H1 (cell line): ENCODE measurements at regions not wholly inside any gene's neighbourhood (a gene's known extent, or its start where the extent isn't known, plus 50 kb on each side); places are given as distances from the start of the nearest gene placed in this dataset.

Experiments
- CTCF ChIA-PET: fragments of 300-600 bp; sonication (Branson Sonifier 250); formaldehyde crosslinking; loops from one replicate; lab custom pipeline; 2021; ENCODE audit not compliant: partially characterized antibody; lab: Charles Lee
- POLR2A ChIA-PET: fragments of 300-600 bp; sonication (Branson Sonifier 250); formaldehyde crosslinking; loops from one replicate; lab custom pipeline; 2021; ENCODE audit warnings: inconsistent platforms; ENCODE audit not compliant: partially characterized antibody; lab: Charles Lee
- DNase-seq, 2 experiments: peaks; one replicate each; pipeline versions ENCODE4 v3.0.0 to v3.0.0-alpha.2; 2010 to 2022; ENCODE audit warnings: low spot score in 2 of 2, low read depth in 1 of 2, mixed read lengths in 1 of 2
- FAIRE-seq: peaks from 2 replicates; lab custom pipeline; 2011; peaks lifted over from hg19 to GRCh38; lab: Jason Lieb, UNC
- H2AFZ ChIP-seq: 2 replicates; pipeline ENCODE4 v1.8.1; 2012; ENCODE audit warnings: low read length, inconsistent platforms
- H2AK5ac ChIP-seq: 2 replicates; pipeline ENCODE4 v1.6.1; 2013; ENCODE audit warnings: low read depth, low read length
- H2BK120ac ChIP-seq: replicated peaks from 2 replicates; pipeline ENCODE3; 2013; ENCODE audit warnings: low read depth, low read length, inconsistent platforms
- H2BK12ac ChIP-seq: 2 replicates; pipeline ENCODE4 v1.6.1; 2013; ENCODE audit warnings: low read depth, low read length
- H2BK15ac ChIP-seq: 2 replicates; pipeline ENCODE4 v1.6.1; 2013; ENCODE audit warnings: low read length
- H2BK20ac ChIP-seq: 2 replicates; pipeline ENCODE4 v1.6.1; 2013; ENCODE audit warnings: low read length
- H2BK5ac ChIP-seq: 2 replicates; pipeline ENCODE4 v1.6.1; 2013; ENCODE audit warnings: low read depth, low read length
- H3K14ac ChIP-seq: 2 replicates; pipeline ENCODE4 v1.6.1; 2013; ENCODE audit warnings: inconsistent platforms; ENCODE audit not compliant: insufficient read length
- H3K18ac ChIP-seq: 2 replicates; pipeline ENCODE4 v1.6.1; 2013; ENCODE audit warnings: low read length; ENCODE audit errors: extremely low read depth
- H3K23ac ChIP-seq: 2 replicates; pipeline ENCODE4 v1.6.1; 2013; ENCODE audit warnings: inconsistent platforms; ENCODE audit not compliant: insufficient read length
- H3K23me2 ChIP-seq: 2 replicates; pipeline ENCODE4 v1.6.1; 2013; ENCODE audit warnings: low read depth, low read length
- H3K27ac ChIP-seq: 2 replicates; pipeline ENCODE4 v1.6.1; 2011; ENCODE audit warnings: low read depth, low read length, inconsistent platforms
- H3K27me3 ChIP-seq, 4 experiments: replicated peaks in 1 of 4; 1 replicate in 1 of 4; 2 replicates in 3 of 4; pipeline versions ENCODE4 v1.6.1 to v1.8.1; 2011 to 2013; ENCODE audit warnings: low read length in 3 of 4, mild to moderate bottlenecking in 3 of 4, inconsistent platforms in 2 of 4, mixed read lengths in 2 of 4, moderate library complexity in 1 of 4; ENCODE audit not compliant: control insufficient read depth in 3 of 4, insufficient read depth in 3 of 4; ENCODE audit errors: extremely low read depth in 1 of 4
- H3K36me3 ChIP-seq, 4 experiments: 2 replicates each; pipeline versions ENCODE4 v1.6.1 to v1.8.1; 2011 to 2013; ENCODE audit warnings: mild to moderate bottlenecking in 4 of 4, low read length in 3 of 4, moderate library complexity in 2 of 4, control low read depth in 1 of 4, inconsistent platforms in 1 of 4; ENCODE audit not compliant: insufficient read depth in 4 of 4, control insufficient read depth in 2 of 4
- H3K4ac ChIP-seq: replicated peaks from 2 replicates; pipeline ENCODE3; 2013; ENCODE audit warnings: low read length, low read depth, mixed read lengths, inconsistent platforms; ENCODE audit not compliant: insufficient read length
- H3K4me1 ChIP-seq, 4 experiments: replicated peaks in 1 of 4; 1 replicate in 1 of 4; 2 replicates in 3 of 4; pipeline versions ENCODE4 v1.6.1 to v1.8.1; 2011 to 2013; ENCODE audit warnings: low read length in 3 of 4, inconsistent platforms in 2 of 4, mixed read lengths in 1 of 4; ENCODE audit not compliant: insufficient read depth in 4 of 4, control insufficient read depth in 3 of 4
- H3K4me2 ChIP-seq, 2 experiments: 2 replicates each; pipeline versions ENCODE4 v1.6.1 to v1.8.1; 2011 to 2013; ENCODE audit warnings: low read depth in 2 of 2, low read length in 2 of 2, control low read depth in 1 of 2, inconsistent platforms in 1 of 2, mild to moderate bottlenecking in 1 of 2; ENCODE audit not compliant: insufficient read depth in 1 of 2
- H3K4me3 ChIP-seq, 4 experiments: fragments of 200-600, 300-600 bp in 1 of 4; sonication (generic), shearing (Covaris generic), sonication (Bioruptor Twin) in 1 of 4; 2 replicates each; pipeline versions ENCODE4 v1.5.1 to v1.8.1; 2011 to 2016; ENCODE audit warnings: low read length in 4 of 4, low read depth in 3 of 4, control low read depth in 2 of 4, inconsistent platforms in 2 of 4, mild to moderate bottlenecking in 2 of 4, mixed read lengths in 1 of 4, moderate library complexity in 1 of 4; ENCODE audit not compliant: insufficient read depth in 2 of 4; ENCODE audit errors: extremely low read depth in 1 of 4
- H3K56ac ChIP-seq: replicated peaks from 2 replicates; pipeline ENCODE3; 2013; ENCODE audit warnings: low read depth, mild to moderate bottlenecking, mixed read lengths, low read length, inconsistent platforms; ENCODE audit not compliant: insufficient read length
- H3K79me1 ChIP-seq: 2 replicates; pipeline ENCODE4 v1.6.1; 2013; ENCODE audit warnings: low read depth, low read length, control low read depth
- H3K79me2 ChIP-seq, 2 experiments: 2 replicates each; pipeline versions ENCODE4 v1.6.1 to v1.8.1; 2012 to 2013; ENCODE audit warnings: low read length in 2 of 2, mild to moderate bottlenecking in 2 of 2, inconsistent platforms in 1 of 2; ENCODE audit not compliant: insufficient read depth in 2 of 2, control insufficient read depth in 1 of 2
- H3K9ac ChIP-seq, 4 experiments: replicated peaks in 1 of 4; 1 replicate in 1 of 4; 2 replicates in 3 of 4; pipeline versions ENCODE4 v1.6.1 to v1.8.1; 2011 to 2013; ENCODE audit warnings: low read depth in 3 of 4, low read length in 3 of 4, control low read depth in 2 of 4, mild to moderate bottlenecking in 2 of 4, moderate library complexity in 2 of 4, inconsistent platforms in 1 of 4; ENCODE audit errors: extremely low read depth in 1 of 4
- H3K9me3 ChIP-seq, 2 experiments: 2 replicates each; pipeline versions ENCODE4 v1.6.1 to v1.8.1; 2012 to 2013; ENCODE audit warnings: mild to moderate bottlenecking in 2 of 2, moderate library complexity in 2 of 2, control low read depth in 1 of 2, inconsistent platforms in 1 of 2, low read depth in 1 of 2, low read length in 1 of 2, mixed read lengths in 1 of 2; ENCODE audit not compliant: insufficient read depth in 2 of 2
- H4K20me1 ChIP-seq, 2 experiments: replicated peaks in 1 of 2; 2 replicates each; pipeline versions ENCODE3 to v1.8.1; 2011 to 2013; ENCODE audit warnings: inconsistent platforms in 2 of 2, low read length in 2 of 2, mild to moderate bottlenecking in 1 of 2; ENCODE audit not compliant: insufficient read depth in 2 of 2, control insufficient read depth in 1 of 2
- H4K5ac ChIP-seq: 2 replicates; pipeline ENCODE4 v1.6.1; 2013; ENCODE audit warnings: low read length, low read depth, mixed read lengths, inconsistent platforms; ENCODE audit not compliant: insufficient read length
- H4K8ac ChIP-seq: 2 replicates; pipeline ENCODE4 v1.8.0; 2013; ENCODE audit warnings: mild to moderate bottlenecking, moderate library complexity, low read length, inconsistent platforms; ENCODE audit not compliant: insufficient read depth; ENCODE audit errors: extremely low read depth
- H4K91ac ChIP-seq: replicated peaks from 2 replicates; pipeline ENCODE3; 2013; ENCODE audit warnings: low read length, mixed read lengths, inconsistent platforms; ENCODE audit not compliant: insufficient read length
- CHD1 ChIP-seq: IDR thresholded peaks from 2 replicates; pipeline ENCODE4 v1.6.1; 2012; ENCODE audit warnings: low read depth, low read length, improper control_type of control experiment
- EP300 ChIP-seq, 2 experiments: IDR thresholded peaks; 1 replicate in 1 of 2; 2 replicates in 1 of 2; pipeline ENCODE4 v1.6.1; 2011 to 2012; ENCODE audit warnings: low read depth in 2 of 2, low read length in 2 of 2, mild to moderate bottlenecking in 2 of 2, borderline replicate concordance in 1 of 2, inconsistent platforms in 1 of 2, moderate library complexity in 1 of 2
- WGBS, 2 experiments: shearing (Covaris generic) in 1 of 2; methylation state at CpG; one replicate each; pipeline versions ENCODE4 v1.1.6 to v1.1.7; 2013 to 2015; ENCODE audit warnings: low lambda C conversion rate in 2 of 2, mixed read lengths in 2 of 2, inconsistent platforms in 1 of 2, low coverage in 1 of 2, missing lambda C conversion rate in 1 of 2; ENCODE audit not compliant: insufficient replicate concordance in 2 of 2, insufficient coverage in 1 of 2, insufficient read length in 1 of 2; ENCODE audit errors: extremely low coverage in 1 of 2, missing lambda C conversion rate in 1 of 2; 5-methylcytosine and 5-hydroxymethylcytosine counted together

DNA sequence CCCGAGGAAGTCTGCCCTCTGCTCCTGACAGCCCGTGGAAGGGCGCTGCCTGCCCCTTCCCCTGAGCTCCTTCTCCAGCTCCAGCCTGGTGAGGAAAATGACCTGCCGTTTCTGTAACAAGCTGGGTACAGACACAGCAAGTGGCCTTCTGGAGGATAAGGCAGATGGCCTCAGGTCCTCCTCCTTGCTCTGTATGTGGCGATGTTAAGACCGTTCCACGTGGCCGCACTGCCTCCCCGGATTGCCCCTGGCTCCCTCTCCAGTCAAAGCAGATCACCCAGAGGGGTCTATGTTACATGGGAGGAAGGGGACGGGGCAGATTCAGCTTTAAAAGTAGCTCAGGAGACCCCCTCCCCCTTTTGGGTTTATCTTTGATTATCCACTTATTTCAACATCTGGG lies 80.3 kb upstream of the GATB start:
- H2BK12ac ChIP-seq: no peak overlapping the region
- no peak overlapping the region for H3K18ac ChIP-seq
- no peaks in the 10 kb centered on the region for H3K36me3 ChIP-seq
- no peak overlapping the region for H3K56ac ChIP-seq
- H4K8ac ChIP-seq: peak overlapping the region; percentile 35; the same call in 1 of the 2 replicates
- POLR2A ChIA-PET: no interaction called here
- H3K23me2 ChIP-seq: no peaks in the 10 kb centered on the region
- no peak overlapping the region for H3K4me2 ChIP-seq
- H3K9me3 ChIP-seq: peaks cover 0 to 8% of the 10 kb centered on the region in 2 experiments; a peak in 1 of 4 replicates
- no peak overlapping the region for H3K9ac ChIP-seq
- H3K27ac ChIP-seq: no peak overlapping the region
- no peak overlapping the region for H2BK5ac ChIP-seq
- no peak overlapping the region for H3K4me3 ChIP-seq
- no peaks in the 10 kb centered on the region for H4K20me1 ChIP-seq
- no peaks in the 10 kb centered on the region for H3K79me2 ChIP-seq
- no peak for TF ChIP-seq EP300 (IDR thresholded peaks at IDR 0.05; ENCODE audit: borderline replicate concordance in 1 of 2, low read depth in 2 of 2, low read length in 2 of 2)
- TF ChIP-seq CHD1: no peak
- DNase-seq (no peak), FAIRE-seq (no peak)
- H3K4ac ChIP-seq: no peak overlapping the region
- H2AK5ac ChIP-seq: 0 out of 2 replicates have a peak overlapping the region, but pooled peaks have one; percentile 6
- no peak overlapping the region for H2BK15ac ChIP-seq
- CTCF ChIA-PET: no interaction called here
- H3K23ac ChIP-seq: no peak overlapping the region
- H2BK120ac ChIP-seq: no peak overlapping the region
- no peak overlapping the region for H3K14ac ChIP-seq
- peak overlapping the region; percentile 43; the same call in 1 of the 2 replicates for H2AFZ ChIP-seq
- H4K5ac ChIP-seq: no peak overlapping the region
- no peak overlapping the region for H2BK20ac ChIP-seq
- no peaks in the 10 kb centered on the region for H3K27me3 ChIP-seq
- 91% methylated on average over 9 of the region's 10 CpGs; no CpG with 5 or more reads in 1 of the 2 experiments for WGBS, 2 experiments
- H4K91ac ChIP-seq: no peak overlapping the region
- H3K79me1 ChIP-seq: no peaks in the 10 kb centered on the region
- H3K4me1 ChIP-seq: peaks cover 0 to 4% (median 0%) of the 10 kb centered on the region in 4 experiments; a peak in 2 of 7 replicates
